GM23338 (cell line): ENCODE measurements at regions not wholly inside any gene's neighbourhood (a gene's known extent, or its start where the extent isn't known, plus 50 kb on each side); places are given as distances from the start of the nearest gene placed in this dataset.

Source experiments
- ATAC-seq: fragments of 200-7000 bp; cut with Tn5 transposase; 3 replicates; pipeline ENCODE4 v1.9.1; 2020
- DNase-seq: peaks from one replicate; pipeline ENCODE4 v3.0.0-alpha.2; 2015; ENCODE audit warnings: low spot score
- H2AFZ ChIP-seq: fragments of 200-600 bp; sonication (generic); 2 replicates; pipeline ENCODE4 v1.8.0; 2016; ENCODE audit warnings: antibody characterized with exemption, mild to moderate bottlenecking, moderate library complexity
- H3F3A ChIP-seq: fragments of 200-600 bp; sonication (generic); replicated peaks from 2 replicates; pipeline ENCODE4 v1.8.0; 2017; ENCODE audit warnings: antibody characterized with exemption, mixed run types, low read depth
- H3K27ac ChIP-seq: fragments of 200-600 bp; sonication (generic); 2 replicates; pipeline ENCODE4 v1.6.1; 2016; ENCODE audit warnings: low read depth
- H3K27me3 ChIP-seq: fragments of 200-600 bp; sonication (generic); 2 replicates; pipeline ENCODE4 v1.8.0; 2016; ENCODE audit warnings: mild to moderate bottlenecking, mixed run types, moderate library complexity; ENCODE audit not compliant: insufficient read depth
- H3K36me3 ChIP-seq: fragments of 200-600 bp; sonication (generic); 2 replicates; pipeline ENCODE4 v1.8.0; 2016; ENCODE audit warnings: mild to moderate bottlenecking; ENCODE audit not compliant: insufficient read depth
- H3K4me1 ChIP-seq: fragments of 200-600 bp; sonication (generic); 2 replicates; pipeline ENCODE4 v1.8.0; 2016; ENCODE audit warnings: mild to moderate bottlenecking, moderate library complexity; ENCODE audit not compliant: insufficient read depth
- H3K4me2 ChIP-seq: fragments of 200-600 bp; sonication (generic); 2 replicates; pipeline ENCODE4 v1.7.1; 2017; ENCODE audit warnings: mixed run types
- H3K4me3 ChIP-seq: fragments of 200-600 bp; sonication (generic); 2 replicates; pipeline ENCODE4 v1.6.1; 2016; ENCODE audit warnings: mixed run types
- H3K79me2 ChIP-seq: fragments of 200-600 bp; sonication (generic); replicated peaks from 2 replicates; pipeline ENCODE4 v1.8.0; 2017; ENCODE audit warnings: mild to moderate bottlenecking; ENCODE audit not compliant: insufficient read depth
- H3K9me2 ChIP-seq: fragments of 200-600 bp; sonication (generic); 2 replicates; pipeline ENCODE4 v1.8.0; 2017; ENCODE audit not compliant: insufficient read depth
- H4K20me1 ChIP-seq: fragments of 200-600 bp; sonication (generic); replicated peaks from 2 replicates; pipeline ENCODE4 v1.8.0; 2017; ENCODE audit warnings: mild to moderate bottlenecking; ENCODE audit not compliant: insufficient read depth
- H3K27ac Mint-ChIP-seq: 2 replicates; pipeline ENCODE4 v1.8.0; 2020; ENCODE audit warnings: inconsistent platforms, mild to moderate bottlenecking, moderate library complexity, mixed read lengths
- H3K27me3 Mint-ChIP-seq: 3 replicates; pipeline ENCODE4 v1.8.0; 2022; ENCODE audit warnings: low read depth, mild to moderate bottlenecking, moderate library complexity, mixed read lengths, inconsistent platforms; ENCODE audit not compliant: insufficient read depth, poor library complexity
- H3K36me3 Mint-ChIP-seq: 3 replicates; pipeline ENCODE4 v1.8.0; 2021; ENCODE audit warnings: low read depth, mild to moderate bottlenecking, inconsistent platforms, moderate library complexity, mixed read lengths
- H3K4me1 Mint-ChIP-seq: 3 replicates; pipeline ENCODE4 v1.8.0; 2020; ENCODE audit warnings: mild to moderate bottlenecking, inconsistent platforms, mixed read lengths
- H3K4me3 Mint-ChIP-seq: 3 replicates; pipeline ENCODE4 v1.8.0; 2021; ENCODE audit warnings: moderate library complexity, mild to moderate bottlenecking, inconsistent platforms, mixed read lengths
- H3K9me3 Mint-ChIP-seq: 3 replicates; pipeline ENCODE4 v1.8.0; 2020; ENCODE audit warnings: moderate library complexity, mild to moderate bottlenecking, inconsistent platforms, mixed read lengths
- CREB1 ChIP-seq: fragments of 250-450 bp; sonication (Bioruptor Pico); IDR thresholded peaks from 2 replicates; pipeline ENCODE4 v1.5.0; 2020; ENCODE audit warnings: low read depth, mild to moderate bottlenecking, moderate library complexity
- EZH2 ChIP-seq: fragments of 200-600 bp; sonication (generic); IDR thresholded peaks from one replicate; pipeline ENCODE4 v1.8.0; 2017; ENCODE audit warnings: antibody characterized with exemption, mild to moderate bottlenecking, low read depth; ENCODE audit not compliant: unreplicated experiment
- EZH2phosphoT487 ChIP-seq: fragments of 200-600 bp; sonication (generic); IDR thresholded peaks from one replicate; pipeline ENCODE4 v1.8.1; 2018; ENCODE audit warnings: antibody characterized with exemption; ENCODE audit not compliant: unreplicated experiment
- JUNB ChIP-seq: IDR thresholded peaks from one replicate; pipeline ENCODE4 v1.6.1; 2016; ENCODE audit warnings: antibody characterized with exemption; ENCODE audit not compliant: unreplicated experiment
- NANOG ChIP-seq: IDR thresholded peaks from 2 replicates; pipeline ENCODE4 v1.6.1; 2016; ENCODE audit warnings: antibody characterized with exemption, borderline replicate concordance
- POLR2AphosphoS5 ChIP-seq: IDR thresholded peaks from 2 replicates; pipeline ENCODE4 v1.6.1; 2016; ENCODE audit warnings: antibody characterized with exemption, low read depth
- STAT1 ChIP-seq: IDR thresholded peaks from one replicate; pipeline ENCODE4 v1.6.1; 2016; ENCODE audit warnings: antibody characterized with exemption; ENCODE audit not compliant: unreplicated experiment
- ZNF114 ChIP-seq: fragments of 250-450 bp; sonication (Bioruptor Pico); IDR thresholded peaks from 2 replicates; pipeline ENCODE4 v1.5.0; 2020; ENCODE audit warnings: mild to moderate bottlenecking, moderate library complexity
- ZNF331 ChIP-seq: fragments of 250-450 bp; sonication (Bioruptor Pico); IDR thresholded peaks from 2 replicates; pipeline ENCODE4 v1.5.0; 2020; ENCODE audit warnings: low read depth, mild to moderate bottlenecking, moderate library complexity
- TF ChIP-seq, protein P1 (sequence below): IDR thresholded peaks from 2 replicates; pipeline ENCODE4 v1.6.1; 2016; ENCODE audit warnings: antibody characterized with exemption
- TF ChIP-seq, protein P2 (sequence below): IDR thresholded peaks from one replicate; pipeline ENCODE4 v1.6.1; 2018; ENCODE audit warnings: antibody characterized with exemption; ENCODE audit not compliant: unreplicated experiment
- TF ChIP-seq, protein P3 (sequence below): fragments of 250-450 bp; sonication (Bioruptor Pico); IDR thresholded peaks from 2 replicates; pipeline ENCODE4 v1.5.0; 2020; ENCODE audit warnings: mild to moderate bottlenecking, moderate library complexity
- TF ChIP-seq, protein P4 (sequence below), 2 experiments: fragments of 200-600 bp in 1 of 2; sonication (generic) in 1 of 2; conservative IDR thresholded peaks; 2 replicates each; pipeline versions ENCODE4 v1.5.1 to v1.6.1; 2016 to 2017; ENCODE audit warnings: antibody characterized with exemption in 2 of 2, low read depth in 2 of 2, mild to moderate bottlenecking in 2 of 2, moderate library complexity in 1 of 2

DNA sequence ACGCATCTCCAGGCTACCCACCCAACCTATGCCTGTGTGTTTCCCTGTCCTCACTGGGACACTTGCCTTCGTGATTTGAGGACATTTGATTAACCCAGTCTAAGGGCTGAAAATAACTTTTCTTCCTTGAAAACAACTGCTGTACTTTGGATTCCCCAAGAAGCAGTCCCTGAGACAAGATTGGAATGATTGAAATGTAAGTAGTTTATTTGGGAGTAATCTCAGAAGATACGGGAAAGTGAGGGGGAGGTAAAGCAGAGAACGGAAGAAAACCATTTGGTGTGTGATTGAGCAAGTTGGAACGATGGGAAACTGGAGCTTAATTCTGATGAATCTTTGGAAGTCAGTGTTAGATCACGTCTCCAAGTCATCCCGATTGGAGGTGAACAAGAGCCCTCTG lies 143.8 kb upstream of the LMCD1 start:
- TF ChIP-seq STAT1 = no peak
- TF ChIP-seq, protein P1, sequence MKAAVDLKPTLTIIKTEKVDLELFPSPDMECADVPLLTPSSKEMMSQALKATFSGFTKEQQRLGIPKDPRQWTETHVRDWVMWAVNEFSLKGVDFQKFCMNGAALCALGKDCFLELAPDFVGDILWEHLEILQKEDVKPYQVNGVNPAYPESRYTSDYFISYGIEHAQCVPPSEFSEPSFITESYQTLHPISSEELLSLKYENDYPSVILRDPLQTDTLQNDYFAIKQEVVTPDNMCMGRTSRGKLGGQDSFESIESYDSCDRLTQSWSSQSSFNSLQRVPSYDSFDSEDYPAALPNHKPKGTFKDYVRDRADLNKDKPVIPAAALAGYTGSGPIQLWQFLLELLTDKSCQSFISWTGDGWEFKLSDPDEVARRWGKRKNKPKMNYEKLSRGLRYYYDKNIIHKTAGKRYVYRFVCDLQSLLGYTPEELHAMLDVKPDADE = no peak
- no peak for TF ChIP-seq ZNF331
- TF ChIP-seq POLR2AphosphoS5 = no peak
- TF ChIP-seq, protein P2, sequence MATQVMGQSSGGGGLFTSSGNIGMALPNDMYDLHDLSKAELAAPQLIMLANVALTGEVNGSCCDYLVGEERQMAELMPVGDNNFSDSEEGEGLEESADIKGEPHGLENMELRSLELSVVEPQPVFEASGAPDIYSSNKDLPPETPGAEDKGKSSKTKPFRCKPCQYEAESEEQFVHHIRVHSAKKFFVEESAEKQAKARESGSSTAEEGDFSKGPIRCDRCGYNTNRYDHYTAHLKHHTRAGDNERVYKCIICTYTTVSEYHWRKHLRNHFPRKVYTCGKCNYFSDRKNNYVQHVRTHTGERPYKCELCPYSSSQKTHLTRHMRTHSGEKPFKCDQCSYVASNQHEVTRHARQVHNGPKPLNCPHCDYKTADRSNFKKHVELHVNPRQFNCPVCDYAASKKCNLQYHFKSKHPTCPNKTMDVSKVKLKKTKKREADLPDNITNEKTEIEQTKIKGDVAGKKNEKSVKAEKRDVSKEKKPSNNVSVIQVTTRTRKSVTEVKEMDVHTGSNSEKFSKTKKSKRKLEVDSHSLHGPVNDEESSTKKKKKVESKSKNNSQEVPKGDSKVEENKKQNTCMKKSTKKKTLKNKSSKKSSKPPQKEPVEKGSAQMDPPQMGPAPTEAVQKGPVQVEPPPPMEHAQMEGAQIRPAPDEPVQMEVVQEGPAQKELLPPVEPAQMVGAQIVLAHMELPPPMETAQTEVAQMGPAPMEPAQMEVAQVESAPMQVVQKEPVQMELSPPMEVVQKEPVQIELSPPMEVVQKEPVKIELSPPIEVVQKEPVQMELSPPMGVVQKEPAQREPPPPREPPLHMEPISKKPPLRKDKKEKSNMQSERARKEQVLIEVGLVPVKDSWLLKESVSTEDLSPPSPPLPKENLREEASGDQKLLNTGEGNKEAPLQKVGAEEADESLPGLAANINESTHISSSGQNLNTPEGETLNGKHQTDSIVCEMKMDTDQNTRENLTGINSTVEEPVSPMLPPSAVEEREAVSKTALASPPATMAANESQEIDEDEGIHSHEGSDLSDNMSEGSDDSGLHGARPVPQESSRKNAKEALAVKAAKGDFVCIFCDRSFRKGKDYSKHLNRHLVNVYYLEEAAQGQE = no peak
- TF ChIP-seq, protein P3, sequence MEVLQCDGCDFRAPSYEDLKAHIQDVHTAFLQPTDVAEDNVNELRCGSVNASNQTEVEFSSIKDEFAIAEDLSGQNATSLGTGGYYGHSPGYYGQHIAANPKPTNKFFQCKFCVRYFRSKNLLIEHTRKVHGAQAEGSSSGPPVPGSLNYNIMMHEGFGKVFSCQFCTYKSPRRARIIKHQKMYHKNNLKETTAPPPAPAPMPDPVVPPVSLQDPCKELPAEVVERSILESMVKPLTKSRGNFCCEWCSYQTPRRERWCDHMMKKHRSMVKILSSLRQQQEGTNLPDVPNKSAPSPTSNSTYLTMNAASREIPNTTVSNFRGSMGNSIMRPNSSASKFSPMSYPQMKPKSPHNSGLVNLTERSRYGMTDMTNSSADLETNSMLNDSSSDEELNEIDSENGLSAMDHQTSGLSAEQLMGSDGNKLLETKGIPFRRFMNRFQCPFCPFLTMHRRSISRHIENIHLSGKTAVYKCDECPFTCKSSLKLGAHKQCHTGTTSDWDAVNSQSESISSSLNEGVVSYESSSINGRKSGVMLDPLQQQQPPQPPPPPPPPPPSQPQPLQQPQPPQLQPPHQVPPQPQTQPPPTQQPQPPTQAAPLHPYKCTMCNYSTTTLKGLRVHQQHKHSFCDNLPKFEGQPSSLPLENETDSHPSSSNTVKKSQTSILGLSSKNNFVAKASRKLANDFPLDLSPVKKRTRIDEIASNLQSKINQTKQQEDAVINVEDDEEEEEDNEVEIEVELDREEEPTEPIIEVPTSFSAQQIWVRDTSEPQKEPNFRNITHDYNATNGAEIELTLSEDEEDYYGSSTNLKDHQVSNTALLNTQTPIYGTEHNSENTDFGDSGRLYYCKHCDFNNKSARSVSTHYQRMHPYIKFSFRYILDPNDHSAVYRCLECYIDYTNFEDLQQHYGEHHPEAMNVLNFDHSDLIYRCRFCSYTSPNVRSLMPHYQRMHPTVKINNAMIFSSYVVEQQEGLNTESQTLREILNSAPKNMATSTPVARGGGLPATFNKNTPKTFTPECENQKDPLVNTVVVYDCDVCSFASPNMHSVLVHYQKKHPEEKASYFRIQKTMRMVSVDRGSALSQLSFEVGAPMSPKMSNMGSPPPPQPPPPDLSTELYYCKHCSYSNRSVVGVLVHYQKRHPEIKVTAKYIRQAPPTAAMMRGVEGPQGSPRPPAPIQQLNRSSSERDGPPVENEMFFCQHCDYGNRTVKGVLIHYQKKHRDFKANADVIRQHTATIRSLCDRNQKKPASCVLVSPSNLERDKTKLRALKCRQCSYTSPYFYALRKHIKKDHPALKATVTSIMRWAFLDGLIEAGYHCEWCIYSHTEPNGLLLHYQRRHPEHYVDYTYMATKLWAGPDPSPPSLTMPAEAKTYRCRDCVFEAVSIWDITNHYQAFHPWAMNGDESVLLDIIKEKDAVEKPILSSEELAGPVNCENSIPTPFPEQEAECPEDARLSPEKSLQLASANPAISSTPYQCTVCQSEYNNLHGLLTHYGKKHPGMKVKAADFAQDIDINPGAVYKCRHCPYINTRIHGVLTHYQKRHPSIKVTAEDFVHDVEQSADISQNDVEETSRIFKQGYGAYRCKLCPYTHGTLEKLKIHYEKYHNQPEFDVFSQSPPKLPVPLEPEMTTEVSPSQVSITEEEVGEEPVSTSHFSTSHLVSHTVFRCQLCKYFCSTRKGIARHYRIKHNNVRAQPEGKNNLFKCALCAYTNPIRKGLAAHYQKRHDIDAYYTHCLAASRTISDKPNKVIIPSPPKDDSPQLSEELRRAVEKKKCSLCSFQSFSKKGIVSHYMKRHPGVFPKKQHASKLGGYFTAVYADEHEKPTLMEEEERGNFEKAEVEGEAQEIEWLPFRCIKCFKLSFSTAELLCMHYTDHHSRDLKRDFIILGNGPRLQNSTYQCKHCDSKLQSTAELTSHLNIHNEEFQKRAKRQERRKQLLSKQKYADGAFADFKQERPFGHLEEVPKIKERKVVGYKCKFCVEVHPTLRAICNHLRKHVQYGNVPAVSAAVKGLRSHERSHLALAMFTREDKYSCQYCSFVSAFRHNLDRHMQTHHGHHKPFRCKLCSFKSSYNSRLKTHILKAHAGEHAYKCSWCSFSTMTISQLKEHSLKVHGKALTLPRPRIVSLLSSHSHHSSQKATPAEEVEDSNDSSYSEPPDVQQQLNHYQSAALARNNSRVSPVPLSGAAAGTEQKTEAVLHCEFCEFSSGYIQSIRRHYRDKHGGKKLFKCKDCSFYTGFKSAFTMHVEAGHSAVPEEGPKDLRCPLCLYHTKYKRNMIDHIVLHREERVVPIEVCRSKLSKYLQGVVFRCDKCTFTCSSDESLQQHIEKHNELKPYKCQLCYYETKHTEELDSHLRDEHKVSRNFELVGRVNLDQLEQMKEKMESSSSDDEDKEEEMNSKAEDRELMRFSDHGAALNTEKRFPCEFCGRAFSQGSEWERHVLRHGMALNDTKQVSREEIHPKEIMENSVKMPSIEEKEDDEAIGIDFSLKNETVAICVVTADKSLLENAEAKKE = no peak
- TF ChIP-seq CREB1 (CRISPR knock-in tag) = no peak
- TF ChIP-seq NANOG = no peak
- no peak for TF ChIP-seq EZH2phosphoT487
- TF ChIP-seq, protein P4, sequence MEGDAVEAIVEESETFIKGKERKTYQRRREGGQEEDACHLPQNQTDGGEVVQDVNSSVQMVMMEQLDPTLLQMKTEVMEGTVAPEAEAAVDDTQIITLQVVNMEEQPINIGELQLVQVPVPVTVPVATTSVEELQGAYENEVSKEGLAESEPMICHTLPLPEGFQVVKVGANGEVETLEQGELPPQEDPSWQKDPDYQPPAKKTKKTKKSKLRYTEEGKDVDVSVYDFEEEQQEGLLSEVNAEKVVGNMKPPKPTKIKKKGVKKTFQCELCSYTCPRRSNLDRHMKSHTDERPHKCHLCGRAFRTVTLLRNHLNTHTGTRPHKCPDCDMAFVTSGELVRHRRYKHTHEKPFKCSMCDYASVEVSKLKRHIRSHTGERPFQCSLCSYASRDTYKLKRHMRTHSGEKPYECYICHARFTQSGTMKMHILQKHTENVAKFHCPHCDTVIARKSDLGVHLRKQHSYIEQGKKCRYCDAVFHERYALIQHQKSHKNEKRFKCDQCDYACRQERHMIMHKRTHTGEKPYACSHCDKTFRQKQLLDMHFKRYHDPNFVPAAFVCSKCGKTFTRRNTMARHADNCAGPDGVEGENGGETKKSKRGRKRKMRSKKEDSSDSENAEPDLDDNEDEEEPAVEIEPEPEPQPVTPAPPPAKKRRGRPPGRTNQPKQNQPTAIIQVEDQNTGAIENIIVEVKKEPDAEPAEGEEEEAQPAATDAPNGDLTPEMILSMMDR (conservative IDR thresholded peaks at IDR 0.05; ENCODE audit: low read depth in 2 of 2) = no peak
- TF ChIP-seq EZH2 = no peak
- no peak for TF ChIP-seq ZNF114 (CRISPR knock-in tag)
- no peak for TF ChIP-seq JUNB
- peaks cover 5% of the 10 kb centered on the region; the same call in 1 of the 3 replicates for H3K4me1 Mint-ChIP-seq
- Histone ChIP-seq H2AFZ (no peak overlapping the region), H3F3A (no peaks in the 10 kb centered on the region), H3K4me1 (no peaks in the 10 kb centered on the region), H3K4me3 (no peak overlapping the region), H3K36me3 (no peaks in the 10 kb centered on the region), H4K20me1 (no peaks in the 10 kb centered on the region), H3K27ac (no peak overlapping the region), H3K4me2 (no peak overlapping the region), H3K79me2 (no peaks in the 10 kb centered on the region), H3K27me3 (no peaks in the 10 kb centered on the region), H3K9me2 (peaks cover 14% of the 10 kb centered on the region)
- H3K4me3 Mint-ChIP-seq = no peak overlapping the region
- H3K27ac Mint-ChIP-seq = no peak overlapping the region
- no peaks in the 10 kb centered on the region for H3K36me3 Mint-ChIP-seq
- H3K27me3 Mint-ChIP-seq = no peaks in the 10 kb centered on the region
- ATAC-seq = no peak
- DNase-seq = no peak
- H3K9me3 Mint-ChIP-seq = no peaks in the 10 kb centered on the region
